LHCN-M2 (cell line): ENCODE measurements at regions not wholly inside any gene's neighbourhood (a gene's known extent, or its start where the extent isn't known, plus 50 kb on each side); places are given as distances from the start of the nearest gene placed in this dataset.
"Not testable (repeated sequence)": the region's sequence is repeated elsewhere in the genome, so short reads cannot be mapped to it uniquely, and the experiment has no call there.

Source experiments
- DNase-seq: peaks from one replicate; pipeline ENCODE4 v3.0.0-alpha.2; 2012; ENCODE audit warnings: low read depth

DNA sequence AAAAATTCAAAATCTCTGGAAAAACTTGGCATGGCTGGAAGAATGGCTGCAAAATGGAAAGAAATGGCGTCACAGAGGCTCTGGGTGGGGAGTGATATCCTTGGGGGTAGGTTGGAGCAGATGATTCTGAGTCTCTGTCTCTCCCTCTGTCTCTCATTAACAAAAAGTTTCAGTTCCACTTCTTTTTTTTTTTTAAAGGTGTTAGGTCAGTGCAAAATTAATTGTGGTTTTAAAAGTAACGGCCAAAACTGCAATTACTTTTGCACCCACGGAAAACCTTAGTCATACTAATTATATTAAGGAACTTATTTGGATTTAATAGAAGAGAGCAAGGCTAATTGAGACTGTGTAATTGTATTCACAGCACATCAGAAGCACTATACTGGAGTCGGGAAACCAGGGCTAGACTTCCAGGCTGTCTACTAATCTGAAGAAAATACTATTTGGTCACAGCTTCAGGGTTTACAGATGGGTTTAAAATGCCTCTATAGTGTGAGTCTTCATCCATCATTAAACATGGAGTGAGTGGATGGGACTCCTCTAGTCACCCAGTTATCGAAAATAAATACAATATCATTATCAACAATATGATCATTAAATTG lies 289.1 kb upstream of the PLD5 start:
- DNase-seq: no peak

GRCh38 chr1:242811092-242811840 lies 286.8 kb upstream of the PLD5 start:
- DNase-seq: peak; percentile 56

GRCh38 chr1:242806324-242806723 lies 281.8 kb upstream of the PLD5 start:
- DNase-seq: no peak

DNA sequence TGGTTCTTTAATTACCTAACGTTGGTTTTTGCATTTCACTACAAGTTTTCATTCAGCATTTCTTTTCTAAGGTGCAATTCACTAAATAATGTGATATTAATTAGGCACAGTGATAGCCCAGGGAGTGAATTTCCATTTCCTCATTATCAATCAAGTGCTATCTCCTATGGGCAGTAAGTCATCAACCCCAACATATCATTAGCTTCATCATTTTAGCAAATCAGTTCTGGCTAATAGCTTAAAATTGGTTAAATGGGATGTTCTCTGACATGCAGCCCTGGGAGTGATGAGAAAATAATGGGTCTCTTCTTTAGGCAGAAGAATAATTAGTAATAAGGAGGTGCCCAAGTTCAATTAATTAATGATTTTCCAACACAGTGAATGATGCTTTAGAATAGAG lies 280.9 kb upstream of the PLD5 start:
- DNase-seq: not testable (repeated sequence)

- no peak for DNase-seq
These were observed 278.5 kb upstream of the PLD5 start for GRCh38 chr1:242802973-242803372.

- DNase-seq: no peak
These were observed 276.0 kb upstream of the PLD5 start for GRCh38 chr1:242800521-242800920.

GRCh38 chr1:242797856-242798255 lies 273.4 kb upstream of the PLD5 start:
- DNase-seq: no peak

- no peak for DNase-seq
These were observed 264.3 kb upstream of the PLD5 start for GRCh38 chr1:242788771-242789170.

DNA sequence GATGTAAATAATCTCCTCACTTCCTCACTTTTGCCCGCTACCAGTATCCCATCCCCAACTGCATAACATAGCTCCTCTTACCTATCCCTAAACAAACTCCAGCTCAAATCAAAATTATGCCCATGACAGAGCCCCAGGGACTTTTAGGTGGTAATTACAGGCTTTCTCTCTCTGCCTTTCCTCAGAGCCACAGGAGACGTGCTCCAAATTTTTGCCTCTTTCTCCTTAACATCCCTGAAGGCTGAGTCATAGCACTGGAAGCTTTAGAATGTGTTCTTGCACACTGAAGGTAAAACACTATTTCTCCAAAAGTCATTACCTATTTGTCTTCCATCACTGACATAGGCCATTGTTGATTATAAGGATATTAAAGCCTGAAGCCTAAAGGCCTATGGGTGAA lies 263.5 kb upstream of the PLD5 start:
- no peak for DNase-seq

DNA sequence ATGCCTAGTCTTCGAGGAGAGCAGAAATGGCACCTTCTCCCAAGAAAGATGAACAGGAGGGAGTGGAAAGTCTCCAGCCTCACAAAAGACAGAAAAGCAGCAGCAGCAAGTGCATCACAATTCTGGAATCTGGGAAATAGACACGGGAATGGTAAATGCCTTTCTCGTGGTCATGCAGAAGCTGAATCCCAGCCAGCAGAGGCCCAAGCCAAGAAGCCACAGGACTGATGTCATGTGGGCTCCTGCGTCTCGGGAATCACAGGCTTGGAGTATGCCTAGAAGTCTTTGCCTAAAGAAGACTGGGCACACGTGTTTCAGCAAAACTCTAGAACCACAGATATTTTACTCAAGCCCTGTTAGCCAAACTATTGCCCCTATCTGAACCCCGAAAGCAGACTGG lies 260.3 kb upstream of the PLD5 start:
- peak; percentile 37 for DNase-seq

GRCh38 chr1:242784084-242784483 lies 259.6 kb upstream of the PLD5 start:
- DNase-seq: peak; percentile 34

DNA sequence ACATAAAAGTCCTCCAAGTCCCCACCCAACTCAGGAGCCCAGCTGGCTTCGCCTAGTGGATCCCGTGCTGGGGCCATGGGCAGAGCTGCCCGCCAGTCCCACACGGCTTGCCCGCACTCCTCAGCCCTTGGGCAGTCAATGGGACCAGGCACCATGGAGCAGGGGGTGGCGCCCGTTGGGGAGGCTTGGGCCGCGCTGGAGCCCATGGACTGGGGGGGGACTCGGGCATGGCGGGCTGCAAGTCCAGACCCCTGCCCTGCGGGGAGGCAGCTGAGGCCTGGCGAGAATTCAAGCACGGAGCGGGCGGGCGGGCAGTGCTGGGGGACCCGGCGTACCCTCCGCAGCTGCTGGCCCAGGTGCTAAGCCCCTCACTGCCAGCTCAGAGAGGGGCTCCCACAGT lies 249.8 kb upstream of the PLD5 start:
- DNase-seq: no peak

DNA sequence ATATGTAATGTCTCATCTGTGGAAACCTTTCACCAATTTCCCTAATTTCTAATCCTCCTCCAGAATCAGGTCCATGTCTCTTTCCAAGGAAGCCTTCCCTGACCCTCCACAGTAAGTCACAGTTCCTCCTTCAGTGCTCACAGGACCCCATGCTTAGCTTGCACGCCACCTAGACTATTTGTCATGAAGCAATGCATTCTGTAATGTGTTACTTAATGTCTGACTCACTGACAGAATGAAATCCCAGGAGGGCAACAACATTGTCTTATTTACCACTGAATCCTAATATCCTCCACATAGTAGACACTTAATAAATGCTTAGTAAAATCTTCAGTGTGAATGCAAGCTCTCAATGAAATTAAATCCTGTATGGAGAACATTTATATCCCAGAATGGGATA lies 245.9 kb upstream of the PLD5 start:
- peak; percentile 67 for DNase-seq

- DNase-seq: peak; percentile 71
These were observed 239.7 kb upstream of the PLD5 start for GRCh38 chr1:242764161-242764560.

- peak; percentile 77 for DNase-seq
These were observed 237.1 kb upstream of the PLD5 start for GRCh38 chr1:242761556-242761955.

GRCh38 chr1:242754926-242755325 lies 230.4 kb upstream of the PLD5 start:
- no peak for DNase-seq

DNA sequence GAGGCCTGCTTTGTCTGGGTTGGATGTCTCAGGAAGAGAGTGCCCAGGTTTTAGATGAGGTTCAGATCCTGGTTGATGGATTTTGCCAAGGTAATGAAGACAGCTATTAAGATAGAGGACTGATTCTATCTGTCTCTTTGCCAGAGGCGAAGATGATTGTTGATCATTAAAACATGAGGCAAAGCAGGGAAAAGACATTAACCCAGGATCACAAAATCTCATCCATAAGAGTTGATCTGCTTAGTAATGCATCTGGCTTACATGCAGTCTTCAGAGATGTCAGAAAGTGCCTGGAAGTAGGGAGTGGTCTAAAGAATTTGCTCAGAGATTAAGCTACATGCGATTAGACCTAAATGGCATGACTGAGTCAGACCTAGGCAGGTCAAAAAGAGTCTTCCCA lies 229.6 kb upstream of the PLD5 start:
- no peak for DNase-seq

- DNase-seq: no peak
These were observed 222.7 kb upstream of the PLD5 start for GRCh38 chr1:242747233-242747632.

GRCh38 chr1:242745079-242745478 lies 220.6 kb upstream of the PLD5 start:
- DNase-seq: peak; percentile 93

GRCh38 chr1:242743983-242744780 lies 219.7 kb upstream of the PLD5 start:
- peak; percentile 87 for DNase-seq

DNA sequence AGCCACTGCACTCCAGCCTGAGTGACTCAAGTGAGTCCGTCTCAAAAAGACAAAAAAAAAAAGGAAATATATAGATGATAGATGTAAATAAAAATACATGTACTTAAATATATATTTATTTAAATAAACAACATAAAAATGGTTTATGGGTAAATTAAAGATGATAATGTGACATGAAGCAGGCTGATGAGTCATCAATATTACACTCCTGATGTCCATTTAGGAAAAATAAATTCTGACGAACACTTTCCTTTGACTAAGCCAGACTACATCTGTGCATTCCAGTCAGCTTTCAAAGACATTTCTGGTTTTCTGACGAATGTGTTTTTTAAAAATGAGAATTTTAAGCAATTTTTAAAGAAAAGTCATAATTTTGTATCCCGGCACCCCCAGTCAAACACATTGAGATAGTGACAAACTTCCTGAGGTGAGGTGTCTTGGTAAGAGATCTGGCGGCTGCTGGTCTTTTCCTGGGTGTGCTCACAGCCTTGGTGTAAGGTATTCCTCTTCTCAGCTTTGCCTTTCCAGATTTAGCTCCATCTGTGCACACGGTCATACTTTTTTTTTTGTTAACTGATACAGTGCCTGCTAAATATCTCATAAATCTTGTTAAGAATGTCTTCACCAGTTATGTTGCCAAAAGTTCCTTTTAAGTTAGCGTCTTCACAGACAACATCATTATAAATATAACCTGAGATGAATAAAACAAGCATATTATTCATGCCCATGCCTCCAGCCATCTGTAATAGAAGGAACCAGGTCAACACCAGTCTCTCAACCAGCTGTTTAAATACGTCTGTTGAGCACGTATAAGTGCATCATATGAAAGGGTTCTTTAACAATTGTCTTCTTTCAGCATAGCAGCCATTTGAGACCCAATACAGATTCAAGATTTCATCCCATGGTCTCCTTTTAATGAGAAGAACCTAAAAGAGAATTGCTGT lies 214.5 kb upstream of the PLD5 start:
- peak; percentile 75 for DNase-seq

GRCh38 chr1:242736611-242737010 lies 212.1 kb upstream of the PLD5 start:
- DNase-seq: peak; percentile 7
